ENCODE measurements at regions not wholly inside any gene's neighbourhood (a gene's known extent, or its start where the extent isn't known, plus 50 kb on each side); places are given as distances from the start of the nearest gene placed in this dataset.

GRCh38 chr11:23405350-23405937, 545.2 kb upstream of the CCDC179 start:
- TF ChIP-seq CTCF (IDR thresholded peaks at IDR 0.05 in 4 of 5, conservative IDR thresholded peaks at IDR 0.05 in 1 of 5) (no peak), POLR2A (IDR thresholded peaks at IDR 0.05) (no peak)
